ENCODE measurements at regions not wholly inside any gene's neighbourhood (a gene's known extent, or its start where the extent isn't known, plus 50 kb on each side); places are given as distances from the start of the nearest gene placed in this dataset.

DNA sequence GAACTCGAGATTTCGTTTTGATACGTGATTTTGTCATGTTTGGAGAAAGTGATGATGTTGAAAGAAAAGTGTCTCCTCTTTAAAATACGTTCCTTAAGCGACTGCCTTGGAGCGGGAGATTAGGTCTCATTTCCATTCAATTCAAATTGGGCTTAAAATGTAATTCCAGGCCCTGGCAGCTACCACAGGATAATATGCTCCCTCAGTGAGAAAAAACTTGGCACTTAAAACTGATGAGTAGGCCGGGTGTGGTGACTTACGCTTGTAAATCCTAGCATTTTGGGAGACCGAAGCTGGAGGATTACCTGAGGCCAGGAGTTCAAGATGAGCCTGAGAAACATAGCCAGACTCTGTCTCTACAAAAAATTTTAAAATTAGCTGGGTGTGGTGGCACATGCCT lies 146.3 kb upstream of the L3MBTL4 start:
- no peak for DNase-seq (ENCODE audit: low read depth in 1 of 2, low spot score in 2 of 2)
- Histone ChIP-seq H3K79me1 (ENCODE audit: low read depth, low read length) (no peaks in the 10 kb centered on the region), H2AFZ (ENCODE audit: low read length) (no peak overlapping the region), H2BK15ac (ENCODE audit: low read length) (no peak overlapping the region), H4K8ac (ENCODE audit: extremely low read depth, insufficient read depth, low read length) (no peak overlapping the region), H2BK120ac (replicated peaks; ENCODE audit: low read depth, low read length) (no peak overlapping the region), H4K5ac (ENCODE audit: insufficient read length, low read depth, low read length) (no peak overlapping the region), H3K23me2 (ENCODE audit: low read depth, low read length) (no peaks in the 10 kb centered on the region; the same call in 1 of the 2 replicates), H3K27ac (ENCODE audit: low read depth, low read length) (no peak overlapping the region), H3K4me3 (ENCODE audit: extremely low read depth in 1 of 4, insufficient read depth in 2 of 4, low read depth in 3 of 4, low read length in 4 of 4) (no peak overlapping the region), H3K36me3 (ENCODE audit: control insufficient read depth in 2 of 4, insufficient read depth in 4 of 4, low read length in 3 of 4) (no peaks in the 10 kb centered on the region), H3K14ac (ENCODE audit: insufficient read length) (no peak overlapping the region), H3K4me2 (ENCODE audit: insufficient read depth in 1 of 2, low read depth in 2 of 2, low read length in 2 of 2) (no peak overlapping the region), H4K20me1 (replicated peaks in 1 of 2; ENCODE audit: control insufficient read depth in 1 of 2, insufficient read depth in 2 of 2, low read length in 2 of 2) (no peaks in the 10 kb centered on the region), H3K9me3 (ENCODE audit: insufficient read depth in 2 of 2, low read depth in 1 of 2, low read length in 1 of 2) (no peaks in the 10 kb centered on the region; a peak in 1 of 4 replicates), H3K79me2 (ENCODE audit: control insufficient read depth in 1 of 2, insufficient read depth in 2 of 2, low read length in 2 of 2) (no peaks in the 10 kb centered on the region), H3K27me3 (replicated peaks in 1 of 4; ENCODE audit: control insufficient read depth in 3 of 4, extremely low read depth in 1 of 4, insufficient read depth in 3 of 4, low read length in 3 of 4) (no peaks in the 10 kb centered on the region; a peak in 1 of 7 replicates), H3K4ac (replicated peaks; ENCODE audit: insufficient read length, low read depth, low read length) (no peak overlapping the region), H2BK5ac (ENCODE audit: low read depth, low read length) (no peak overlapping the region), H3K23ac (ENCODE audit: insufficient read length) (no peak overlapping the region), H4K91ac (replicated peaks; ENCODE audit: insufficient read length, low read length) (no peak overlapping the region), H2BK20ac (ENCODE audit: low read length) (no peak overlapping the region), H3K56ac (replicated peaks; ENCODE audit: insufficient read length, low read depth, low read length) (no peak overlapping the region), H2AK5ac (ENCODE audit: low read depth, low read length) (no peak overlapping the region), H3K18ac (ENCODE audit: extremely low read depth, low read length) (no peak overlapping the region), H3K4me1 (replicated peaks in 1 of 4; ENCODE audit: control insufficient read depth in 3 of 4, insufficient read depth in 4 of 4, low read length in 3 of 4) (peaks cover 5 to 15% (median 6%) of the 10 kb centered on the region in 4 experiments), H2BK12ac (ENCODE audit: low read depth, low read length) (no peak overlapping the region), H3K9ac (replicated peaks in 1 of 4; ENCODE audit: extremely low read depth in 1 of 4, low read depth in 3 of 4, low read length in 3 of 4) (no peak overlapping the region)
- ChIA-PET CTCF (ENCODE audit: partially characterized antibody) (interaction anchor here (1.4 kb wide), 1 partner anchor 17 kb away, joined by 5 read pairs; no protein-coding TSS in a partner anchor), POLR2A (ENCODE audit: partially characterized antibody) (no interaction called here)
- TF ChIP-seq BRCA1 (IDR thresholded peaks at IDR 0.05; ENCODE audit: low read depth, low read length), result no peak
- no peak for TF ChIP-seq SIRT6 (IDR thresholded peaks at IDR 0.05; ENCODE audit: low read length)
- no peak for TF ChIP-seq ASH2L (IDR thresholded peaks at IDR 0.05; ENCODE audit: low read length)
- TF ChIP-seq EGR1 (IDR thresholded peaks at IDR 0.05; ENCODE audit: borderline replicate concordance, low read depth, low read length), result no peak
- no peak for TF ChIP-seq SAP30 (IDR thresholded peaks at IDR 0.05; ENCODE audit: insufficient read depth, insufficient replicate concordance, low read length)
- no peak for TF ChIP-seq SP1 (IDR thresholded peaks at IDR 0.05; ENCODE audit: low read depth, low read length)
- no peak for TF ChIP-seq RBBP5 (IDR thresholded peaks at IDR 0.05; ENCODE audit: borderline replicate concordance, low read depth, low read length)
- 94% methylated on average over 9 of the region's 9 CpGs; no CpG with 5 or more reads in 1 of the 2 experiments for WGBS, 2 experiments (ENCODE audit: extremely low coverage in 1 of 2, insufficient coverage in 1 of 2, insufficient read length in 1 of 2, insufficient replicate concordance in 2 of 2, low coverage in 1 of 2, low lambda C conversion rate in 2 of 2, missing lambda C conversion rate in 1 of 2)
- FAIRE-seq, result no peak
